H9 (cell line): ENCODE measurements at regions not wholly inside any gene's neighbourhood (a gene's known extent, or its start where the extent isn't known, plus 50 kb on each side); places are given as distances from the start of the nearest gene placed in this dataset.

Experiments used
- DNase-seq: peaks from one replicate; pipeline ENCODE4 v3.0.0-alpha.2; 2017
- H2AFZ ChIP-seq: one replicate; pipeline ENCODE4 v1.6.1; 2013; ENCODE audit warnings: mild to moderate bottlenecking, low read length, control low read depth, moderate library complexity
- H2AK5ac ChIP-seq: 2 replicates; pipeline ENCODE4 v1.6.1; 2013; ENCODE audit warnings: low read length, control low read depth, mixed read lengths; ENCODE audit not compliant: insufficient read length
- H2BK120ac ChIP-seq: one replicate; pipeline ENCODE4 v1.6.1; 2013; ENCODE audit warnings: low read depth, mild to moderate bottlenecking, low read length, control low read depth, inconsistent platforms; ENCODE audit not compliant: poor library complexity, severe bottlenecking
- H2BK12ac ChIP-seq: 2 replicates; pipeline ENCODE4 v1.6.1; 2013; ENCODE audit warnings: low read length, control low read depth, mixed read lengths, low read depth; ENCODE audit not compliant: insufficient read length
- H2BK15ac ChIP-seq: 2 replicates; pipeline ENCODE4 v1.6.1; 2013; ENCODE audit warnings: low read depth, low read length, control low read depth
- H2BK20ac ChIP-seq: one replicate; pipeline ENCODE4 v1.6.1; 2013; ENCODE audit warnings: low read depth, mild to moderate bottlenecking, low read length, control low read depth, inconsistent platforms; ENCODE audit not compliant: poor library complexity, severe bottlenecking
- H2BK5ac ChIP-seq: 2 replicates; pipeline ENCODE4 v1.6.1; 2013; ENCODE audit warnings: low read length, control low read depth, mixed read lengths; ENCODE audit not compliant: insufficient read length
- H3K14ac ChIP-seq: 2 replicates; pipeline ENCODE4 v1.6.1; 2013; ENCODE audit warnings: low read length, control low read depth; ENCODE audit not compliant: insufficient read depth
- H3K18ac ChIP-seq: 2 replicates; pipeline ENCODE4 v1.6.1; 2013; ENCODE audit warnings: low read depth, mild to moderate bottlenecking, mixed read lengths, low read length, control low read depth; ENCODE audit not compliant: insufficient read length
- H3K23ac ChIP-seq: 2 replicates; pipeline ENCODE4 v1.6.1; 2013; ENCODE audit warnings: low read length, control low read depth, mixed read lengths, low read depth; ENCODE audit not compliant: insufficient read length
- H3K23me2 ChIP-seq: 2 replicates; pipeline ENCODE4 v1.6.1; 2013; ENCODE audit warnings: low read depth, mild to moderate bottlenecking, mixed read lengths, low read length, control low read depth; ENCODE audit not compliant: insufficient read length, poor library complexity, severe bottlenecking
- H3K27ac ChIP-seq: 2 replicates; pipeline ENCODE4 v1.5.1; 2013; ENCODE audit warnings: low read length, control low read depth, mixed read lengths, low read depth; ENCODE audit not compliant: insufficient read length
- H3K27me3 ChIP-seq: 2 replicates; pipeline ENCODE4 v1.6.1; 2013; ENCODE audit warnings: low read length, control low read depth, inconsistent platforms; ENCODE audit not compliant: insufficient read depth
- H3K4ac ChIP-seq: 2 replicates; pipeline ENCODE4 v1.6.1; 2013; ENCODE audit warnings: low read depth, mild to moderate bottlenecking, control low read depth, inconsistent platforms, low read length, moderate library complexity
- H3K4me1 ChIP-seq: 2 replicates; pipeline ENCODE4 v1.6.1; 2013; ENCODE audit warnings: low read length, control low read depth, inconsistent platforms; ENCODE audit not compliant: insufficient read depth
- H3K4me2 ChIP-seq: 2 replicates; pipeline ENCODE4 v1.6.1; 2013; ENCODE audit warnings: low read length, control low read depth, mixed read lengths; ENCODE audit not compliant: insufficient read length, insufficient read depth
- H3K56ac ChIP-seq: 2 replicates; pipeline ENCODE4 v1.6.1; 2013; ENCODE audit warnings: low read depth, mild to moderate bottlenecking, mixed read lengths, low read length, control low read depth; ENCODE audit not compliant: insufficient read length
- H3K79me1 ChIP-seq: 2 replicates; pipeline ENCODE4 v1.6.1; 2013; ENCODE audit warnings: low read depth, mild to moderate bottlenecking, moderate library complexity, low read length, control low read depth, inconsistent platforms; ENCODE audit not compliant: insufficient read depth, poor library complexity, severe bottlenecking
- H3K79me2 ChIP-seq: 2 replicates; pipeline ENCODE4 v1.6.1; 2013; ENCODE audit warnings: low read length, control low read depth, inconsistent platforms; ENCODE audit not compliant: insufficient read depth
- H3K9ac ChIP-seq: 2 replicates; pipeline ENCODE4 v1.6.1; 2013; ENCODE audit warnings: low read length, control low read depth, mixed read lengths; ENCODE audit not compliant: insufficient read length; ENCODE audit errors: extremely low read depth
- H3K9me3 ChIP-seq: one replicate; pipeline ENCODE4 v1.6.1; 2013; ENCODE audit warnings: low read depth, low read length, inconsistent platforms; ENCODE audit not compliant: control insufficient read depth
- H3T11ph ChIP-seq: one replicate; pipeline ENCODE4 v1.6.1; 2013; ENCODE audit warnings: mild to moderate bottlenecking, low read length, control low read depth, inconsistent platforms
- H4K20me1 ChIP-seq: one replicate; pipeline ENCODE4 v1.6.1; 2013; ENCODE audit not compliant: control insufficient read depth, insufficient read length, insufficient read depth
- H4K5ac ChIP-seq: 2 replicates; pipeline ENCODE4 v1.6.1; 2013; ENCODE audit warnings: low read depth, mild to moderate bottlenecking, mixed read lengths, low read length, control low read depth; ENCODE audit not compliant: insufficient read length
- H4K8ac ChIP-seq: replicated peaks from 2 replicates; pipeline ENCODE4 v1.6.1; 2013; ENCODE audit warnings: low read length, control low read depth, mixed read lengths, low read depth; ENCODE audit not compliant: insufficient read length
- H4K91ac ChIP-seq: 2 replicates; pipeline ENCODE4 v1.6.1; 2013; ENCODE audit warnings: low read depth, mild to moderate bottlenecking, moderate library complexity, mixed read lengths, low read length, control low read depth; ENCODE audit not compliant: insufficient read length
- H3K27ac Mint-ChIP-seq, 3 experiments: 2 replicates in 2 of 3; 3 replicates in 1 of 3; pipeline ENCODE4 v1.8.0; 2020 to 2021; ENCODE audit warnings: mixed read lengths in 3 of 3, mild to moderate bottlenecking in 1 of 3, moderate library complexity in 1 of 3
- H3K27me3 Mint-ChIP-seq: 2 replicates; pipeline ENCODE4 v1.8.0; 2021; ENCODE audit warnings: low read depth, mild to moderate bottlenecking, moderate library complexity, mixed read lengths
- H3K36me3 Mint-ChIP-seq, 3 experiments: 2 replicates in 2 of 3; 3 replicates in 1 of 3; pipeline ENCODE4 v1.8.0; 2020 to 2021; ENCODE audit warnings: low read depth in 3 of 3, mixed read lengths in 3 of 3; ENCODE audit not compliant: insufficient read depth in 1 of 3
- H3K4me1 Mint-ChIP-seq, 2 experiments: 2 replicates each; pipeline ENCODE4 v1.8.0; 2020; ENCODE audit warnings: mixed read lengths in 2 of 2
- H3K4me3 Mint-ChIP-seq, 2 experiments: 2 replicates in 1 of 2; 3 replicates in 1 of 2; pipeline ENCODE4 v1.8.0; 2020 to 2021; ENCODE audit warnings: mild to moderate bottlenecking in 2 of 2, mixed read lengths in 2 of 2, moderate library complexity in 1 of 2
- H3K9me3 Mint-ChIP-seq, 2 experiments: 2 replicates in 1 of 2; 3 replicates in 1 of 2; pipeline ENCODE4 v1.8.0; 2020; ENCODE audit warnings: mild to moderate bottlenecking in 2 of 2, mixed read lengths in 2 of 2, moderate library complexity in 1 of 2
- WGBS: extraction: QIAGEN DNeasy Blood & Tissue Kit; methylation state at CpG from one replicate; pipeline ENCODE4 v1.1.7; 2013; ENCODE audit warnings: missing lambda C conversion rate, low lambda C conversion rate, mixed read lengths; ENCODE audit not compliant: insufficient read length; ENCODE audit errors: extremely low coverage; 5-methylcytosine and 5-hydroxymethylcytosine counted together
- TF ChIP-seq, protein P1 (sequence below): fragments of 200-600 bp; sonication (generic); conservative IDR thresholded peaks from 3 replicates; pipeline ENCODE4 v1.8.0; 2021; ENCODE audit warnings: antibody characterized with exemption, mild to moderate bottlenecking

DNA sequence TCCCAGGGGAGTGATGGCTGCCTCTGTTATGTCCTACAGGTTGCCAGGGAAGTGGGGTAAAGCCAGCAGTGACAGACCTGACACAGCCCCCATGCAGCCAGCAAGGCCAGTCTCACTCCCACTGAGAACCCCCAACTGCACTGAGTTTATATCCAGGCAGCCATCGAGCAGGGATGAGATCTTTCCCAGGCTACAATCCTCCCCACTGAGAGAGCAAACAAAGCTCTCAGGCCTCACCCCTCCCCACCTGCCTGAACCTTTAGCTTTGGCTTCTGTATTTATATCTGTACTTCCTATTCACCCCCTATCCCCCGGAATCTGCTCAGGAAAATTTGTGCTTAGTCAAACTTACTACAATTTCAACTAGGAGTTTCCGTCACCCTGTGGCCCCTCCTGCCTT is 284.1 kb downstream of the FAM170A start:
- Histone ChIP-seq H3K56ac (no peak overlapping the region), H4K20me1 (no peaks in the 10 kb centered on the region), H2BK20ac (no peak overlapping the region), H3K14ac (no peak overlapping the region), H2BK12ac (no peak overlapping the region), H3K9me3 (no peaks in the 10 kb centered on the region), H3K79me2 (no peaks in the 10 kb centered on the region), H3K23ac (no peak overlapping the region), H4K5ac (no peak overlapping the region), H2BK5ac (no peak overlapping the region), H2AK5ac (no peak overlapping the region), H4K91ac (no peak overlapping the region), H3K79me1 (no peaks in the 10 kb centered on the region), H3K27me3 (no peaks in the 10 kb centered on the region), H3K9ac (no peak overlapping the region), H3K18ac (no peak overlapping the region), H4K8ac (no peak overlapping the region), H3K4ac (no peak overlapping the region), H3K27ac (no peak overlapping the region), H2BK15ac (no peak overlapping the region), H2BK120ac (no peak overlapping the region), H3K4me2 (no peak overlapping the region), H3K4me1 (no peaks in the 10 kb centered on the region; the same call in 1 of the 2 replicates), H2AFZ (no peak overlapping the region), H3K23me2 (no peaks in the 10 kb centered on the region), H3T11ph (no peak overlapping the region)
- Mint-ChIP-seq H3K9me3 (peaks cover 9 to 12% of the 10 kb centered on the region in 2 experiments; a peak in 3 of 5 replicates), H3K27me3 (no peaks in the 10 kb centered on the region), H3K27ac (peak overlapping the region in 2 of 3 experiments; percentile 82 to 83; a peak in 3 of 7 replicates), H3K36me3 (peaks cover 0 to 26% (median 6%) of the 10 kb centered on the region in 3 experiments; a peak in 3 of 7 replicates), H3K4me3 (no peak overlapping the region; a peak in 1 of 5 replicates), H3K4me1 (peaks cover 5 to 18% of the 10 kb centered on the region in 2 experiments)
- no CpG with 5 or more reads among the region's 3 CpGs for WGBS
- TF ChIP-seq, protein P1, sequence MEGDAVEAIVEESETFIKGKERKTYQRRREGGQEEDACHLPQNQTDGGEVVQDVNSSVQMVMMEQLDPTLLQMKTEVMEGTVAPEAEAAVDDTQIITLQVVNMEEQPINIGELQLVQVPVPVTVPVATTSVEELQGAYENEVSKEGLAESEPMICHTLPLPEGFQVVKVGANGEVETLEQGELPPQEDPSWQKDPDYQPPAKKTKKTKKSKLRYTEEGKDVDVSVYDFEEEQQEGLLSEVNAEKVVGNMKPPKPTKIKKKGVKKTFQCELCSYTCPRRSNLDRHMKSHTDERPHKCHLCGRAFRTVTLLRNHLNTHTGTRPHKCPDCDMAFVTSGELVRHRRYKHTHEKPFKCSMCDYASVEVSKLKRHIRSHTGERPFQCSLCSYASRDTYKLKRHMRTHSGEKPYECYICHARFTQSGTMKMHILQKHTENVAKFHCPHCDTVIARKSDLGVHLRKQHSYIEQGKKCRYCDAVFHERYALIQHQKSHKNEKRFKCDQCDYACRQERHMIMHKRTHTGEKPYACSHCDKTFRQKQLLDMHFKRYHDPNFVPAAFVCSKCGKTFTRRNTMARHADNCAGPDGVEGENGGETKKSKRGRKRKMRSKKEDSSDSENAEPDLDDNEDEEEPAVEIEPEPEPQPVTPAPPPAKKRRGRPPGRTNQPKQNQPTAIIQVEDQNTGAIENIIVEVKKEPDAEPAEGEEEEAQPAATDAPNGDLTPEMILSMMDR: no peak
- no peak for DNase-seq
